ENCODE measurements at regions not wholly inside any gene's neighbourhood (a gene's known extent, or its start where the extent isn't known, plus 50 kb on each side); places are given as distances from the start of the nearest gene placed in this dataset.
"Not testable (repeated sequence)": the region's sequence is repeated elsewhere in the genome, so short reads cannot be mapped to it uniquely, and the experiment has no call there.

- Mint-ChIP-seq H3K4me1 (no peaks in the 10 kb centered on the region), H3K36me3 (no peaks in the 10 kb centered on the region), H3K4me3 (no peak overlapping the region), H3K9me3 (peaks cover 0 to 4% (median 2%) of the 10 kb centered on the region in 7 donors), H3K27ac (no peak overlapping the region), H3K27me3 (ENCODE audit: low read depth in 3 of 3) (peaks cover 0 to 6% (median 5%) of the 10 kb centered on the region in 3 donors)
- WGBS (ENCODE audit: insufficient coverage): 94% methylated on average over 2 of the region's 3 CpGs
- Histone ChIP-seq H3K4me2 (replicated peaks; ENCODE audit: extremely low read depth, low read length, poor library complexity, severe bottlenecking) (no peak overlapping the region), H3K79me2 (ENCODE audit: insufficient read depth, low read length) (no peaks in the 10 kb centered on the region), H3K27ac (ENCODE audit: low read depth in 1 of 2, low read length in 2 of 2) (no peak overlapping the region), H2AFZ (ENCODE audit: insufficient read depth, low read depth, low read length, poor library complexity, severe bottlenecking) (no peak overlapping the region), H3K4me1 (ENCODE audit: control insufficient read depth in 1 of 2, insufficient read depth in 2 of 2, low read length in 2 of 2) (no peaks in the 10 kb centered on the region), H3K27me3 (ENCODE audit: control insufficient read depth in 2 of 2, insufficient read depth in 2 of 2, low read length in 2 of 2) (no peaks in the 10 kb centered on the region), H3K9ac (ENCODE audit: insufficient read depth, low read length, poor library complexity, severe bottlenecking) (no peak overlapping the region), H3K4me3 (replicated peaks in 1 of 3; ENCODE audit: low read depth in 2 of 3, low read length in 3 of 3) (no peak overlapping the region), H4K20me1 (ENCODE audit: insufficient read depth, low read length) (no peaks in the 10 kb centered on the region), H3K36me3 (replicated peaks in 1 of 2; ENCODE audit: control insufficient read depth in 1 of 2, insufficient read depth in 2 of 2, low read length in 2 of 2) (no peaks in the 10 kb centered on the region), H3K9me3 (replicated peaks in 1 of 2; ENCODE audit: control insufficient read depth in 1 of 2, insufficient read depth in 1 of 2, low read length in 2 of 2) (no peaks in the 10 kb centered on the region)
- intact Hi-C loops (cut with micrococcal nuclease): no loop called here
- no peak for DNase-seq
- no peak for TF ChIP-seq CTCF (IDR thresholded peaks at IDR 0.05)
Measured at GRCh38 chr12:105510526-105510925, 180.0 kb downstream of the C12orf75 start.

GRCh38 chr12:105512861-105513260, 182.4 kb downstream of the C12orf75 start:
- 100% methylated on average over 1 of the region's 4 CpGs for WGBS (ENCODE audit: insufficient coverage)
- not testable (repeated sequence) for H3K9ac ChIP-seq (ENCODE audit: insufficient read depth, low read length, poor library complexity, severe bottlenecking); H3K27ac ChIP-seq (ENCODE audit: low read depth in 1 of 2, low read length in 2 of 2)

More at GRCh38 chr12:105512861-105513260, 182.4 kb downstream of the C12orf75 start:
- H3K4me1 Mint-ChIP-seq; H3K4me3 ChIP-seq (replicated peaks in 1 of 3; ENCODE audit: low read depth in 2 of 3, low read length in 3 of 3); H3K27ac Mint-ChIP-seq; H3K9me3 ChIP-seq (replicated peaks in 1 of 2; ENCODE audit: control insufficient read depth in 1 of 2, insufficient read depth in 1 of 2, low read length in 2 of 2); H3K27me3 Mint-ChIP-seq (ENCODE audit: low read depth in 3 of 3); DNase-seq; H3K27me3 ChIP-seq (ENCODE audit: control insufficient read depth in 2 of 2, insufficient read depth in 2 of 2, low read length in 2 of 2); H3K36me3 Mint-ChIP-seq; H3K36me3 ChIP-seq (replicated peaks in 1 of 2; ENCODE audit: control insufficient read depth in 1 of 2, insufficient read depth in 2 of 2, low read length in 2 of 2); H3K4me2 ChIP-seq (replicated peaks; ENCODE audit: extremely low read depth, low read length, poor library complexity, severe bottlenecking); H3K4me3 Mint-ChIP-seq; H4K20me1 ChIP-seq (ENCODE audit: insufficient read depth, low read length); H3K79me2 ChIP-seq (ENCODE audit: insufficient read depth, low read length); H3K4me1 ChIP-seq (ENCODE audit: control insufficient read depth in 1 of 2, insufficient read depth in 2 of 2, low read length in 2 of 2); H3K9me3 Mint-ChIP-seq; intact Hi-C loops (cut with micrococcal nuclease); H2AFZ ChIP-seq (ENCODE audit: insufficient read depth, low read depth, low read length, poor library complexity, severe bottlenecking): not testable (repeated sequence)
